ENCODE measurements at regions not wholly inside any gene's neighbourhood (a gene's known extent, or its start where the extent isn't known, plus 50 kb on each side); places are given as distances from the start of the nearest gene placed in this dataset.

GRCh38 chr5:174217527-174217926 is 172.0 kb downstream of the NSG2 start:
- TF ChIP-seq CTCF (IDR thresholded peaks at IDR 0.05; ENCODE audit: poor library complexity) (no peak), EZH2 (IDR thresholded peaks at IDR 0.05; ENCODE audit: borderline replicate concordance) (no peak), EZH2phosphoT487 (IDR thresholded peaks at IDR 0.05; ENCODE audit: low read depth, severe bottlenecking, unreplicated experiment) (no peak)
